ENCODE measurements at regions not wholly inside any gene's neighbourhood (a gene's known extent, or its start where the extent isn't known, plus 50 kb on each side); places are given as distances from the start of the nearest gene placed in this dataset.

- no peak for DNase-seq
- H3K36me3 Mint-ChIP-seq = peaks cover 2 to 52% (median 14%) of the 10 kb centered on the region in 3 donors
- H3K27ac Mint-ChIP-seq = no peak overlapping the region
- CTCF ChIA-PET = no interaction called here
- H3K4me1 Mint-ChIP-seq = no peaks in the 10 kb centered on the region
- POLR2A ChIA-PET = no interaction called here
- Histone ChIP-seq H3K27me3 (ENCODE audit: insufficient read depth, low read length, poor library complexity, severe bottlenecking) (no peaks in the 10 kb centered on the region), H3K4me3 (ENCODE audit: low read length) (no peak overlapping the region), H3K36me3 (ENCODE audit: insufficient read depth, low read length) (no peaks in the 10 kb centered on the region), H3K4me1 (ENCODE audit: insufficient read depth, low read length) (no peaks in the 10 kb centered on the region), H3K9me3 (ENCODE audit: low read length) (peaks cover 8% of the 10 kb centered on the region), H3K27ac (ENCODE audit: low read depth, low read length) (no peak overlapping the region)
- no peak overlapping the region for H3K4me3 Mint-ChIP-seq
- peaks cover 0 to 2% of the 10 kb centered on the region in 2 donors for H3K27me3 Mint-ChIP-seq
- H3K9me3 Mint-ChIP-seq = peaks cover 35 to 86% (median 82%) of the 10 kb centered on the region in 5 donors
These were observed 51.4 kb upstream of the GMDS start for GRCh38 chr6:2296781-2297180.

Measured in CD8-positive, alpha-beta memory T cell (primary cell).